Activated CD4-positive, alpha-beta memory T cell treated with anti-CD3 and anti-CD28 coated beads for 36 hours (primary cell): ENCODE measurements at regions not wholly inside any gene's neighbourhood (a gene's known extent, or its start where the extent isn't known, plus 50 kb on each side); places are given as distances from the start of the nearest gene placed in this dataset.
"Not testable (repeated sequence)": the region's sequence is repeated elsewhere in the genome, so short reads cannot be mapped to it uniquely, and the experiment has no call there.

Experiments
- CTCF ChIA-PET: fragments of 350-600 bp; sonication (Branson Sonifier 250); formaldehyde crosslinking; loops from one replicate; lab custom pipeline; 2021; ENCODE audit warnings: antibody characterized with exemption, inconsistent platforms; lab: Charles Lee
- POLR2A ChIA-PET: fragments of 350-600 bp; sonication (Branson Sonifier 250); formaldehyde crosslinking; loops from one replicate; lab custom pipeline; 2021; ENCODE audit warnings: antibody characterized with exemption; lab: Charles Lee
- DNase-seq: peaks from one replicate; pipeline ENCODE4 v3.0.0-alpha.2; 2020
- H3K27ac Mint-ChIP-seq: one replicate; pipeline ENCODE4 v1.8.0; 2021; ENCODE audit warnings: mixed read lengths
- H3K27me3 Mint-ChIP-seq: one replicate; pipeline ENCODE4 v1.8.0; 2021; ENCODE audit warnings: mixed read lengths
- H3K36me3 Mint-ChIP-seq: one replicate; pipeline ENCODE4 v1.8.0; 2021; ENCODE audit warnings: mixed read lengths
- H3K4me1 Mint-ChIP-seq: one replicate; pipeline ENCODE4 v1.8.0; 2021; ENCODE audit warnings: low read depth, mixed read lengths
- H3K4me3 Mint-ChIP-seq: one replicate; pipeline ENCODE4 v1.8.0; 2021; ENCODE audit warnings: mild to moderate bottlenecking, mixed read lengths
- H3K9me3 Mint-ChIP-seq: one replicate; pipeline ENCODE4 v1.8.0; 2021; ENCODE audit warnings: mixed read lengths
- intact Hi-C: fragments of 100-400 bp; cut with micrococcal nuclease; formaldehyde crosslinking; loops from one replicate; pipeline ENCODE4 v1.15.1; 2023

DNA sequence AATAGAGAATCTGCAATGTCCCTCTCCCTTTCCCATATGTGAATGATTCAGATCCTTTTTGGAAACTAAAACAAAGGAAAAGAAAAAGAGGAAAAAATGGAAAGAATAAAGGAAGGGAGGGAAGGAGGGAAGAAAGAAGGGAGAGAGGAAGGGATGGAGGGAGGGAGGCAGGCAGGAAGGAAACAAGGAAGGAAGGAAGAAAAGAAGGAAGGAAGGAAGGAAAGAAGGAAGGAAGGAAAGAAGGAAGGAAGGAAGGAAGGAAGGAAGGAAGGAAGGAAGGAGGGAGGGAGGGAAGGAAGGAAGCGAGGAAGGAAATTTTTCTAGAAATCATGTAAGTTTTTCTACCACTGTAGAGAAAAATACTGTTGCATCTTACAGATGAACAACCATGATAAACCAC is 215.0 kb upstream of the CBLB start:
- Mint-ChIP-seq H3K4me1 (peaks cover 4% of the 10 kb centered on the region), H3K27me3 (no peaks in the 10 kb centered on the region), H3K9me3 (peaks cover 2% of the 10 kb centered on the region), H3K27ac (no peak overlapping the region), H3K4me3 (no peak overlapping the region), H3K36me3 (no peaks in the 10 kb centered on the region)
- DNase-seq: no peak
- intact Hi-C loops: no loop called here
- CTCF ChIA-PET: no interaction called here
- POLR2A ChIA-PET: no interaction called here

DNA sequence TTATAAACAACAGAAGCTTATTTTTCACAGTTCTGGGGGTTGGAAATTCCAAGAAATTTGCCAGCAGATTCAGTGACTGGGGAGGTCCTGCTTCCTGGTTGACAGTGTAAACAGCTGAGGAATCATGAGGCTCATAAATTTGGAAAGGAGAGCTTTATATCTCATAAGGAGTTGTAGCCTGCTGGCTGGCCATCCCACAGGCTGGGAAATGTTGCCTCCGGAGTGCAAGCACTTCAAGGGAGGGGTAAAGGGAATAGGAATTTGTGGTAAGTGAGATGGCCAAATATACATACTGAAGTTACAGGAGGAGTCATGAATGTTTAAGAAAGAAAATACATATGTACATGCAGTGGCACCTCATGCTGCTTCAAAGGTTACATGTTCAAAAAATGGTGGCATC is 217.2 kb upstream of the CBLB start:
- no peak for DNase-seq
- intact Hi-C loops: no loop called here
- CTCF ChIA-PET: no interaction called here

DNA sequence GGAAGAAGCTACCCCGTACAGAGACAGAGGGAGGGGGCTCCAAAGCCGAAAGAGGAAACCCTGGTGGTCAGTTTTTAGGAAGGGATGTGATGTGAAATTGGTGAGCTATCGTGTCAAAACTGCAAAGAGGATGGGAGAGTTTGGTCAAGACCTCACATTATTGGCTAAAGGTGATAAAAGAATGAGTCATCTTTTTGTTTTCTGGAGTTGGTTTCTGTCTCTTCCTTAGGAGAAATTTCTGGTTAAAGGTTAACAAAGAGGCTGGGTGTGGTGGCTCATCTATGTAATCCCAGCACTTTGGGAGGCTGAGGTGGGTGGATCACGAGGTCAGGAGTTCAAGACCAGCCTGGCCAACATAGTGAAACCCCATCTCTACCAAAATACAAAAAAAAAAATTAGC is 217.8 kb upstream of the CBLB start:
- CTCF ChIA-PET: no interaction called here
- POLR2A ChIA-PET: no interaction called here
- no peak for DNase-seq
- peaks cover 2% of the 10 kb centered on the region for H3K9me3 Mint-ChIP-seq
- no peaks in the 10 kb centered on the region for H3K27me3 Mint-ChIP-seq
- no peaks in the 10 kb centered on the region for H3K36me3 Mint-ChIP-seq
- H3K4me1 Mint-ChIP-seq: peaks cover 4% of the 10 kb centered on the region
- H3K27ac Mint-ChIP-seq: no peak overlapping the region
- H3K4me3 Mint-ChIP-seq: no peak overlapping the region
- intact Hi-C loops: no loop called here

More for the DNA sequence above, 217.2 kb upstream of the CBLB start:
- POLR2A ChIA-PET: no interaction called here
- no peaks in the 10 kb centered on the region for H3K27me3 Mint-ChIP-seq
- H3K36me3 Mint-ChIP-seq: no peaks in the 10 kb centered on the region
- no peak overlapping the region for H3K4me3 Mint-ChIP-seq
- peaks cover 2% of the 10 kb centered on the region for H3K9me3 Mint-ChIP-seq
- H3K4me1 Mint-ChIP-seq: peaks cover 4% of the 10 kb centered on the region
- no peak overlapping the region for H3K27ac Mint-ChIP-seq

DNA sequence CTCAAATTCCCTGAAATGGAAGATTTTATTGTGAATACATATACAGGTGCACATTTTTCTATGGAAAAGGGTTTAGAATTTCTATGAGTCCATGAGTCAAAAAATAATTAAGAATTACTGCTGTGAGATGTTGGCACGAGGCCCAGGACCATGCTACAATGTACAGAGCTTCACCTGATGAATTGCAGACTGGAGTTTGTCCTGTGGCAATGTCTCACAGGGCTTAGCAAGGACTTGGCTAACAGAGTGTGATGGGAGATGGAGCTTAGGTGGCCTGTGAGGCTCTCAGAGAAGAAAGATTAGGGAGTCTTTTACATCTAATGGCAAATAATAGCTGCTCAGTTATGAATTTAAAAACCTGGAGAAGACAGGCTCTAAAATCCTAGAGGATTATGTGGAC is 219.5 kb upstream of the CBLB start:
- CTCF ChIA-PET: no interaction called here
- POLR2A ChIA-PET: no interaction called here
- no peaks in the 10 kb centered on the region for H3K27me3 Mint-ChIP-seq
- DNase-seq: no peak
- H3K27ac Mint-ChIP-seq: no peak overlapping the region
- H3K9me3 Mint-ChIP-seq: peaks cover 2% of the 10 kb centered on the region
- H3K36me3 Mint-ChIP-seq: no peaks in the 10 kb centered on the region
- H3K4me3 Mint-ChIP-seq: no peak overlapping the region
- intact Hi-C loops: no loop called here
- H3K4me1 Mint-ChIP-seq: peaks cover 4% of the 10 kb centered on the region

DNA sequence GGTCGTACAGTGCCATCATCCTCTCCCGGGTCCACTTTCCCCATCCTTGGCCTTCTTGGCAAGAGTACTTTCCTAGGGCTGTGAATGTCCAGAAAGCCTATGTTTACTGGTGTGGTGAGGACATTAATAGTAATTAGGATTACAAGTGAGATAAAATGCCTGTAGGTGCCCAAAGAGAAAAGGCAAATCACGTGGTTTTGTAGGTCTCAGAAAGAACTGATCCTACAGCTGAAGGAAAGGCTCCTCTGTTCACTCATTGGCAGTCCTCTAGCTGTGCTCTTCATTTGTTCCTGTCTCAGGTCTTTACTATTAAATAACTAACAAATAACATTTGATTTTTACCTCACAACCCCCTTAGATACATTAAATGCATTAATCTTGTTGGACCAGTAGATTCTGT is 220.1 kb upstream of the CBLB start:
- POLR2A ChIA-PET: no interaction called here
- H3K9me3 Mint-ChIP-seq: peaks cover 2% of the 10 kb centered on the region
- no peak overlapping the region for H3K4me3 Mint-ChIP-seq
- no peak overlapping the region for H3K27ac Mint-ChIP-seq
- H3K36me3 Mint-ChIP-seq: no peaks in the 10 kb centered on the region
- CTCF ChIA-PET: no interaction called here
- DNase-seq: no peak
- H3K4me1 Mint-ChIP-seq: peaks cover 4% of the 10 kb centered on the region
- intact Hi-C loops: no loop called here
- H3K27me3 Mint-ChIP-seq: no peaks in the 10 kb centered on the region

DNA sequence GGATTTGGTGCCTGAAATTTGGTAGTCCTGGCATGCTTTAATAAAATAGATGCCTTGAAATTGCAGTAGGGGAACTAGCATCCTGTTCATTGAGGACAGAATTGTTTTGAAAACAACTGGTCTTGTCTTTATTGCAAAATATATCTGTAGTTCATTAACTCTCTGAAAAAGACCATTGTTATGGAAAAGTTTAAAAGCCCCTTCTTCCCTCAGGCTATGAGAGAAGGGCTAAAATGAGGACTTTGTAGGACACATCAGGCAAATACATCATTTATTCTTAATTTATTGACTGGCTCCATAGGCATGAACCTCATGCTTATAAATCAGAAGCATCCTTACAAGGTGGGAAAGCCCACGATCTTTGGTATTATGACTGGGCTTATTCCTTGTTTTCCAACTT is 221.0 kb upstream of the CBLB start:
- ChIA-PET CTCF (no interaction called here), POLR2A (no interaction called here)
- Mint-ChIP-seq H3K4me1 (peaks cover 4% of the 10 kb centered on the region), H3K36me3 (no peaks in the 10 kb centered on the region), H3K27me3 (no peaks in the 10 kb centered on the region), H3K27ac (no peak overlapping the region), H3K4me3 (no peak overlapping the region), H3K9me3 (peaks cover 2% of the 10 kb centered on the region)
- intact Hi-C loops: no loop called here
- DNase-seq: no peak

DNA sequence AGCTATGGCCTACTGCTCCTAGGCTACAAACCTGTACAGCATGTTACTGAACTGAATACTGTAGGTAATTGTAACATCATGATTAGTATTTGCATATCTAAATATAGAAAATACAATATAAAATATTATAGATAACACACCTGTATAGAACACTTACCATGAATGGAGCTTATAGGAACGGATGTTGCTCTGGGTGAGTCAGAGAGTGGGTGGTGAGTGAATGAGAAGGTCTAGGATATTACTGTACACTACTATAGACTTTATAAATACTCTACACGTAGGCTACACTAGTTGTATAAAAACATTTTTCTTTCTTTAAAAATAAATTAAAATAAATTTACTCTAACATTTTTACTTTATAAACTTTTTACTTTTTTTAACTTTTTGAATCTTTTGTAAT is 224.0 kb upstream of the CBLB start:
- intact Hi-C loops: no loop called here
- H3K27ac Mint-ChIP-seq: no peak overlapping the region
- H3K27me3 Mint-ChIP-seq: no peaks in the 10 kb centered on the region
- H3K9me3 Mint-ChIP-seq: no peaks in the 10 kb centered on the region
- CTCF ChIA-PET: interaction anchor here (0.7 kb wide), 1 partner anchor 13 kb away, joined by 3 read pairs; no protein-coding TSS in a partner anchor
- H3K36me3 Mint-ChIP-seq: no peaks in the 10 kb centered on the region
- H3K4me3 Mint-ChIP-seq: no peak overlapping the region
- no peaks in the 10 kb centered on the region for H3K4me1 Mint-ChIP-seq
- DNase-seq: peak; percentile 14
- POLR2A ChIA-PET: no interaction called here

DNA sequence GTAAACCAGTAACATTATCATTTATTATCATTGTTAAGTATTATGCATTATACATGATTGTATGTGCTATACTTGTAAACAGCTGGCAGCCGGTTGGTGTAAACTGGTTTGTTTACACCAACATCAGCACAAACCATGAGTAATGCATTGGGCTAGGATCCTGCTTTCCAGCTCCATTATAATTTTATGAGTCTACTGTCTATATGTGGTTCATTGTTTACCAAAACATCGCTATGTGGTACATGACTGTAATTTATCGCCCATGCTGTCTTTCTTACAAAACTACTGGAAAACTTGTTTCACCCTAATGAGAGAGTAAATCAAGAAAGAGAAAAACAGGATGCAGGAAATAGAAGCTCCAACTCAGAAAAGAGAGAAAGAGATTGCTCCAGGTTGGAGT is 224.8 kb upstream of the CBLB start:
- Mint-ChIP-seq H3K9me3 (peaks cover under 1% of the 10 kb centered on the region), H3K4me1 (no peaks in the 10 kb centered on the region), H3K4me3 (no peak overlapping the region), H3K36me3 (no peaks in the 10 kb centered on the region), H3K27ac (no peak overlapping the region), H3K27me3 (no peaks in the 10 kb centered on the region)
- ChIA-PET POLR2A (no interaction called here), CTCF (interaction anchor here (0.7 kb wide), 1 partner anchor 14 kb away, joined by 3 read pairs; no protein-coding TSS in a partner anchor)
- no peak for DNase-seq
- intact Hi-C loops: no loop called here

DNA sequence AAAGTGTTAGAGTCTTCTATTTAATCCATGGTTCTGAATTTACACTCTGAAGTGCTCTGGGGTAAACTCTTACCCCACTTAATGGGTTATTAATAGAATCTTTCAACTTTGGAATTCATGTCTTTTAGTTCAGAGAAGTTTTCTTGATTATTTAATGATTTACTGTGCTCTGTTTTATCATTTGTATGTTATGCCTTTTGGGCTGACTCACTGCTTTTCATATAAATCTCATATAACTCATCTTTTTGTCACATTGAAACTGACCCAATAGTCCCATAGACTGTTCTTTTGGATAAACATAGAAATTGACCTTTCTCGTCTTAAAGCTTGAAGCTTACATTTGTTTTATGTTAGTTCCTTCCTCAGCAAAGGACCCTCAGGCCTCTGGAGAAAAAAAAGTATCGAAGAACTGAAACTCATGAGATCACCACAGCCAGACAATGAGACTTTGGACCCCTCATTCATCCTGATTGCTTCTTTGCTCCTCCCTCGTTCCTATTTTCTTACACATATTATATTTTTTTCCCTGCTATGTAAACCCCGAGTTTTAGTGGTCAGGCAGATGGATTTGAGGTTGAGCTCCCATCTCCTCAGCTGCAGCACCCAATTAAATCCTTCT is 229.1 kb upstream of the CBLB start:
- no peak for DNase-seq
- peaks cover 37% of the 10 kb centered on the region for H3K9me3 Mint-ChIP-seq
- H3K27ac Mint-ChIP-seq: no peak overlapping the region
- H3K27me3 Mint-ChIP-seq: no peaks in the 10 kb centered on the region
- CTCF ChIA-PET: no interaction called here
- H3K36me3 Mint-ChIP-seq: peaks cover 6% of the 10 kb centered on the region
- POLR2A ChIA-PET: no interaction called here
- H3K4me3 Mint-ChIP-seq: no peak overlapping the region
- intact Hi-C loops: no loop called here
- no peaks in the 10 kb centered on the region for H3K4me1 Mint-ChIP-seq

DNA sequence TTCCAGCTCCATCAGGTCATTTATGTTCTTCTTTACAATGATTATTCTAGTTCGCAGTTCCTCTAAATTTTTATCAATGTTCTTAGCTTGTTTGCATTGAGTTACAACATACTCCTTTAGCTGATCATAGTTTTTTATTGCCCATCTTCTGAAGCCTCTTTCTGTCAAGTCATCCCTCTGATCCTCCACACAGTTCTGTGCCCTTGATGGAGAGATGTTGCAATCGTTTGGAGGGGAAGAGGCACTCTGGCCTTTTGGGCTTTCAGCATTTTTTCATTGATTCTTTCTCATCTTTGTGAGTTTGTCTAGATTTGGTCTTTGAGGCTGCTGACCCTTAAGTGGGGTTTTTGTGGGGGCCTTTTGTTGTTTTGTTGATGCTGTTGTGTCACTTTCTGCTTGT is 234.6 kb upstream of the CBLB start:
- Mint-ChIP-seq H3K27ac (no peak overlapping the region), H3K4me3 (no peak overlapping the region), H3K4me1 (no peaks in the 10 kb centered on the region), H3K9me3 (peaks cover 45% of the 10 kb centered on the region), H3K36me3 (peaks cover 12% of the 10 kb centered on the region), H3K27me3 (no peaks in the 10 kb centered on the region)
- ChIA-PET POLR2A (no interaction called here), CTCF (no interaction called here)
- no peak for DNase-seq
- intact Hi-C loops: no loop called here

DNA sequence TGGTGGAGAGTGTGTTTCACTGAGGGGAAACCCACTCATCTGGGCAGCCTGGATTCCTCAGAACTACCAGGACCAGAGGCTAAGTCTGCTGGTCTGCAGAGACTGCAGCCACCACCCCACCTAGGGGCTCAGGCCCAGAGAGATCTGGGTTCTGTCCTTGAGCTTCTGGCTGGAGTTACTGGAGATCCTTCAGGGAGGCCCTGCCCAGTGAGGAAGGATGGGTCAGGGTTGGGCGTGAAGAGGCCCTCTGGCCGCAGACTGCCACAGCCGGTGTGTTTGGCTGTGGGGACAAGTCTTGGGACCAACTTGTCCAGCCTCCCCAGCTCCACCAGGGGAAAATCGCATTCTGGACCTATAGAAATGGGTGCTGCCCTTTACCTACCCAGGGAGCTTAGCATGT is 235.3 kb upstream of the CBLB start:
- DNase-seq: no peak
- Mint-ChIP-seq H3K4me3 (no peak overlapping the region), H3K9me3 (peaks cover 39% of the 10 kb centered on the region), H3K36me3 (peaks cover 12% of the 10 kb centered on the region), H3K27ac (no peak overlapping the region), H3K4me1 (peaks cover 5% of the 10 kb centered on the region), H3K27me3 (no peaks in the 10 kb centered on the region)
- intact Hi-C loops: no loop called here
- ChIA-PET POLR2A (no interaction called here), CTCF (no interaction called here)

DNA sequence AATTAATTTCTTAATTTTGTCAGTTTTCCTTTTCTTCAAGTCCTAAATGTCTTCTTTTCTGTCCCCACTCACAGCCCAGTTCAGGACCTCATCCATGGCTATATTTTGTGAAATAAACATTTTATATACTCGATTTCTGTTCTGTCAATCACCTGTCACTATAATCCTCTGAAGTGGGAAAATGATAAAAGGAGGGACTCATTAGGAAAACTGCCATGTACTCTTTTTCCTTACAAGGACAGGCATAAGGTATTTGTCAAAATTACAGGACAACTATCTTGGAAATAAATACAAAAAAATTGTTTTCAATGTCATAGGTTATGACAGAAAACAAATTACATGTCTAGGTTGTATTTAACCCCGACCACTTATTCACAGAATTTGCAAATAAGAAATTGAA is 240.1 kb upstream of the CBLB start:
- ChIA-PET POLR2A (no interaction called here), CTCF (no interaction called here)
- H3K4me3 Mint-ChIP-seq: no peak overlapping the region
- peaks cover 2% of the 10 kb centered on the region for H3K9me3 Mint-ChIP-seq
- DNase-seq: no peak
- no peaks in the 10 kb centered on the region for H3K27me3 Mint-ChIP-seq
- H3K27ac Mint-ChIP-seq: no peak overlapping the region
- peaks cover 12% of the 10 kb centered on the region for H3K4me1 Mint-ChIP-seq
- intact Hi-C loops: no loop called here
- no peaks in the 10 kb centered on the region for H3K36me3 Mint-ChIP-seq

DNA sequence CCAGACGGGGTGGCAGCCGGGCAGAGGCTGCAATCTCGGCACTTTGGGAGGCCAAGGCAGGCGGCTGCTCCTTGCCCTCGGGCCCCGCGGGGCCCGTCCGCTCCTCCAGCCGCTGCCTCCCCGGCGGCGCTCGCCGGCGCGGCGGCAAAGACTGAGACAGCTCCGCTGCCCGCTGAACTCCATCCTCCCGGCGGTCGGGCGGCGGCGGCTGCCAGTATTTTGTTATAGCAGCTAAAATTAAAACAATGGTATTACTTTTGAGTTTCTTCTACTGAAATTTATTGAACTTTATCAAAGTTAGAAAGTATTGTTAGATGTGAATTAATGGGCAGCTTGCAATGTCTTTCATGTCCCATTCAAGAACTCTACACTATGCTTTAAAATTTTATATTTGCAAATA is 243.7 kb upstream of the CBLB start:
- DNase-seq, H3K9me3 Mint-ChIP-seq, intact Hi-C loops, CTCF ChIA-PET, POLR2A ChIA-PET, H3K4me3 Mint-ChIP-seq, H3K27me3 Mint-ChIP-seq, H3K36me3 Mint-ChIP-seq, H3K27ac Mint-ChIP-seq: not testable (repeated sequence)
- peaks cover 12% of the 10 kb centered on the region for H3K4me1 Mint-ChIP-seq
